Activated naive CD4-positive, alpha-beta T cell treated with anti-CD3 and anti-CD28 coated beads, Interleukin-2, amount 50 U/mL, for 24 hours (primary cell): ENCODE measurements at regions not wholly inside any gene's neighbourhood (a gene's known extent, or its start where the extent isn't known, plus 50 kb on each side); places are given as distances from the start of the nearest gene placed in this dataset.
A peak's percentile ranks its signal among the peaks of the same experiment; 100 is the strongest.

Experiments
- H3K27ac Mint-ChIP-seq: one replicate; pipeline ENCODE4 v1.8.0; 2021; ENCODE audit warnings: mild to moderate bottlenecking, mixed read lengths
- H3K27me3 Mint-ChIP-seq: one replicate; pipeline ENCODE4 v1.8.0; 2021; ENCODE audit warnings: mixed read lengths
- H3K36me3 Mint-ChIP-seq: one replicate; pipeline ENCODE4 v1.8.0; 2021; ENCODE audit warnings: mixed read lengths
- H3K4me1 Mint-ChIP-seq: one replicate; pipeline ENCODE4 v1.8.0; 2021; ENCODE audit warnings: mixed read lengths
- H3K4me3 Mint-ChIP-seq: one replicate; pipeline ENCODE4 v1.8.0; 2021; ENCODE audit warnings: mild to moderate bottlenecking, mixed read lengths
- H3K9me3 Mint-ChIP-seq: one replicate; pipeline ENCODE4 v1.8.0; 2021; ENCODE audit warnings: mixed read lengths

- H3K27me3 Mint-ChIP-seq: peaks cover 2% of the 10 kb centered on the region
- H3K9me3 Mint-ChIP-seq: no peaks in the 10 kb centered on the region
- H3K36me3 Mint-ChIP-seq: no peaks in the 10 kb centered on the region
- H3K27ac Mint-ChIP-seq: no peak overlapping the region
- H3K4me1 Mint-ChIP-seq: no peaks in the 10 kb centered on the region
- no peak overlapping the region for H3K4me3 Mint-ChIP-seq
These were observed 166.2 kb downstream of the DLEU7 start for GRCh38 chr13:50677258-50677657.

- no peak overlapping the region for H3K27ac Mint-ChIP-seq
- H3K27me3 Mint-ChIP-seq: peaks cover 3% of the 10 kb centered on the region
- no peaks in the 10 kb centered on the region for H3K9me3 Mint-ChIP-seq
These were observed 165.6 kb downstream of the DLEU7 start for GRCh38 chr13:50677687-50678463.

GRCh38 chr13:50678464-50679162 lies 164.9 kb downstream of the DLEU7 start:
- no peaks in the 10 kb centered on the region for H3K4me1 Mint-ChIP-seq
- H3K36me3 Mint-ChIP-seq: no peaks in the 10 kb centered on the region
- no peak overlapping the region for H3K4me3 Mint-ChIP-seq
- no peaks in the 10 kb centered on the region for H3K9me3 Mint-ChIP-seq
- H3K27ac Mint-ChIP-seq: no peak overlapping the region
- H3K27me3 Mint-ChIP-seq: peaks cover 3% of the 10 kb centered on the region

More at GRCh38 chr13:50677687-50678463, 165.6 kb downstream of the DLEU7 start:
- Mint-ChIP-seq H3K36me3 (no peaks in the 10 kb centered on the region), H3K4me1 (no peaks in the 10 kb centered on the region), H3K4me3 (no peak overlapping the region)

GRCh38 chr13:50679321-50679720 lies 164.2 kb downstream of the DLEU7 start:
- H3K27me3 Mint-ChIP-seq: peaks cover 7% of the 10 kb centered on the region
- H3K9me3 Mint-ChIP-seq: no peaks in the 10 kb centered on the region
- no peaks in the 10 kb centered on the region for H3K4me1 Mint-ChIP-seq
- H3K27ac Mint-ChIP-seq: no peak overlapping the region
- H3K36me3 Mint-ChIP-seq: no peaks in the 10 kb centered on the region
- no peak overlapping the region for H3K4me3 Mint-ChIP-seq

GRCh38 chr13:50682002-50682401 lies 161.5 kb downstream of the DLEU7 start:
- Mint-ChIP-seq H3K9me3 (no peaks in the 10 kb centered on the region), H3K4me1 (peaks cover 6% of the 10 kb centered on the region), H3K36me3 (no peaks in the 10 kb centered on the region), H3K4me3 (no peak overlapping the region), H3K27me3 (peaks cover 8% of the 10 kb centered on the region), H3K27ac (no peak overlapping the region)

- peak overlapping the region; percentile 62 for H3K27ac Mint-ChIP-seq
- H3K36me3 Mint-ChIP-seq: no peaks in the 10 kb centered on the region
- peaks cover 8% of the 10 kb centered on the region for H3K27me3 Mint-ChIP-seq
- no peaks in the 10 kb centered on the region for H3K9me3 Mint-ChIP-seq
- H3K4me1 Mint-ChIP-seq: peaks cover 6% of the 10 kb centered on the region
- H3K4me3 Mint-ChIP-seq: no peak overlapping the region
These were observed 160.5 kb downstream of the DLEU7 start for GRCh38 chr13:50682966-50683365.

GRCh38 chr13:50684366-50684765 lies 159.1 kb downstream of the DLEU7 start:
- Mint-ChIP-seq H3K27me3 (peaks cover 8% of the 10 kb centered on the region), H3K36me3 (no peaks in the 10 kb centered on the region), H3K9me3 (no peaks in the 10 kb centered on the region), H3K4me3 (no peak overlapping the region), H3K27ac (no peak overlapping the region), H3K4me1 (peaks cover 6% of the 10 kb centered on the region)

- Mint-ChIP-seq H3K27me3 (peaks cover 8% of the 10 kb centered on the region), H3K4me1 (peaks cover 6% of the 10 kb centered on the region), H3K27ac (no peak overlapping the region), H3K9me3 (no peaks in the 10 kb centered on the region), H3K4me3 (no peak overlapping the region), H3K36me3 (no peaks in the 10 kb centered on the region)
These were observed 158.0 kb downstream of the DLEU7 start for GRCh38 chr13:50685491-50685890.

GRCh38 chr13:50685956-50686355 lies 157.5 kb downstream of the DLEU7 start:
- H3K27me3 Mint-ChIP-seq: peaks cover 7% of the 10 kb centered on the region
- H3K4me1 Mint-ChIP-seq: peaks cover 6% of the 10 kb centered on the region
- no peak overlapping the region for H3K4me3 Mint-ChIP-seq
- no peaks in the 10 kb centered on the region for H3K36me3 Mint-ChIP-seq
- no peaks in the 10 kb centered on the region for H3K9me3 Mint-ChIP-seq
- H3K27ac Mint-ChIP-seq: no peak overlapping the region

- Mint-ChIP-seq H3K27me3 (peaks cover 7% of the 10 kb centered on the region), H3K27ac (no peak overlapping the region), H3K9me3 (no peaks in the 10 kb centered on the region), H3K4me3 (no peak overlapping the region), H3K36me3 (no peaks in the 10 kb centered on the region), H3K4me1 (peaks cover 6% of the 10 kb centered on the region)
These were observed 156.9 kb downstream of the DLEU7 start for GRCh38 chr13:50686551-50686950.

- peaks cover 6% of the 10 kb centered on the region for H3K4me1 Mint-ChIP-seq
- H3K4me3 Mint-ChIP-seq: no peak overlapping the region
- H3K27ac Mint-ChIP-seq: no peak overlapping the region
- no peaks in the 10 kb centered on the region for H3K9me3 Mint-ChIP-seq
- H3K36me3 Mint-ChIP-seq: no peaks in the 10 kb centered on the region
- peaks cover 6% of the 10 kb centered on the region for H3K27me3 Mint-ChIP-seq
These were observed 155.9 kb downstream of the DLEU7 start for GRCh38 chr13:50687545-50687944.

GRCh38 chr13:50690006-50690405 lies 153.5 kb downstream of the DLEU7 start:
- Mint-ChIP-seq H3K4me1 (peaks cover 6% of the 10 kb centered on the region), H3K36me3 (no peaks in the 10 kb centered on the region), H3K9me3 (no peaks in the 10 kb centered on the region), H3K27ac (no peak overlapping the region), H3K4me3 (no peak overlapping the region), H3K27me3 (peaks cover 3% of the 10 kb centered on the region)

- Mint-ChIP-seq H3K9me3 (no peaks in the 10 kb centered on the region), H3K27ac (no peak overlapping the region), H3K27me3 (peaks cover 6% of the 10 kb centered on the region), H3K4me3 (no peak overlapping the region), H3K4me1 (peaks cover 6% of the 10 kb centered on the region), H3K36me3 (no peaks in the 10 kb centered on the region)
These were observed 152.3 kb downstream of the DLEU7 start for GRCh38 chr13:50691176-50691680.

GRCh38 chr13:50691681-50692263 lies 151.7 kb downstream of the DLEU7 start:
- Mint-ChIP-seq H3K36me3 (no peaks in the 10 kb centered on the region), H3K4me1 (peaks cover 2% of the 10 kb centered on the region), H3K27me3 (peaks cover 6% of the 10 kb centered on the region), H3K27ac (no peak overlapping the region), H3K4me3 (no peak overlapping the region), H3K9me3 (no peaks in the 10 kb centered on the region)

- H3K27me3 Mint-ChIP-seq: peaks cover 6% of the 10 kb centered on the region
- no peak overlapping the region for H3K27ac Mint-ChIP-seq
- H3K4me1 Mint-ChIP-seq: no peaks in the 10 kb centered on the region
- H3K4me3 Mint-ChIP-seq: no peak overlapping the region
- no peaks in the 10 kb centered on the region for H3K9me3 Mint-ChIP-seq
- H3K36me3 Mint-ChIP-seq: no peaks in the 10 kb centered on the region
These were observed 151.0 kb downstream of the DLEU7 start for GRCh38 chr13:50692396-50692915.

GRCh38 chr13:50693727-50694126 lies 149.8 kb downstream of the DLEU7 start:
- Mint-ChIP-seq H3K4me1 (peaks cover 5% of the 10 kb centered on the region), H3K9me3 (no peaks in the 10 kb centered on the region), H3K4me3 (no peak overlapping the region), H3K27me3 (peaks cover 7% of the 10 kb centered on the region), H3K27ac (no peak overlapping the region), H3K36me3 (no peaks in the 10 kb centered on the region)
